HG02943 (cell line): ENCODE measurements at regions not wholly inside any gene's neighbourhood (a gene's known extent, or its start where the extent isn't known, plus 50 kb on each side); places are given as distances from the start of the nearest gene placed in this dataset.
"Not testable (repeated sequence)": the region's sequence is repeated elsewhere in the genome, so short reads cannot be mapped to it uniquely, and the experiment has no call there.

ENCODE experiments used
- ATAC-seq: cut with Tn5 transposase; IDR thresholded peaks from one replicate; pipeline ENCODE4 v1.9.1; 2021; ENCODE audit warnings: mild to moderate bottlenecking, low read depth, moderate library complexity; ENCODE audit not compliant: unreplicated experiment

GRCh38 chr12:25384038-25384892 is 133.5 kb upstream of the KRAS start:
- ATAC-seq: no peak

DNA sequence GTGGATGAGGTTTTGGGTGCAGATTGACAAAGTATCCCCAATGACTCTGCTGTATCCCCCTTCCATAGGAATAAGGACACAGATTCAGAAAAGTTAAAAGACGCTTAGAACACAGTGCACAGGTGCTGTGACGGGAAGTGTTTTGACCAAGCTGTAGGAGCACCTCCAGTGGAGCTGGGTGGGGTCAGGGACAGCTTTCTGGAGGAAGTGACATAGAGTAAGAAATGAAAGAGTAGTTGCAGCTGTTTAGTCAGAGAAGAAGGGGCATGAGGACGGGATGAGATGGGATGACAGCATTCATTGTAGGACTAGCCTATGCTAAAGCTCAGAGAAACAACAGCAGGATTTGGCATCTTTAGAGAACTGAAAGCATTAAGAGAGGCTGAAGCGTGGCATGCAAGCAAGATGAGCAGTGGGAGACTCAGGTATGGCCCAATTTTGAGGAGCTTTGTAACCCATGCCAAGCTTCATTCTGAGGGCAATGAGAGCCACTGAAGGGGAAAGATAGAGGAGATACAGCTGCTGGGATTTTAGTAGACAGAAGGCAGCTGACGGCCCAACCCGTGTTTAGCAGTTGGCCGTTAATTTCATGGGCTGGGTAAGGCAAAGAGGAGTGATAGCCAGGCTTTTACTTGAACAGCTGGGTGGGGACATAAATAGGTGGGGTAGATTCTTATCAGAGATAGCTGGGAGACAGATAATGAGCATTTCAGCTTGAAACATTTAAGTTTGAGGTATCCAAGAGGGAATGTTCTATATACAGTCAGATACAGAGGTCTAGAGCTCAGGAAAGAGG is 131.8 kb upstream of the KRAS start:
- ATAC-seq: no peak

GRCh38 chr12:25377469-25378177 is 126.9 kb upstream of the KRAS start:
- no peak for ATAC-seq

- no peak for ATAC-seq
Observed at GRCh38 chr12:25376985-25377384, 126.3 kb upstream of the KRAS start.

- no peak for ATAC-seq
Observed at GRCh38 chr12:25376407-25376806, 125.7 kb upstream of the KRAS start.

DNA sequence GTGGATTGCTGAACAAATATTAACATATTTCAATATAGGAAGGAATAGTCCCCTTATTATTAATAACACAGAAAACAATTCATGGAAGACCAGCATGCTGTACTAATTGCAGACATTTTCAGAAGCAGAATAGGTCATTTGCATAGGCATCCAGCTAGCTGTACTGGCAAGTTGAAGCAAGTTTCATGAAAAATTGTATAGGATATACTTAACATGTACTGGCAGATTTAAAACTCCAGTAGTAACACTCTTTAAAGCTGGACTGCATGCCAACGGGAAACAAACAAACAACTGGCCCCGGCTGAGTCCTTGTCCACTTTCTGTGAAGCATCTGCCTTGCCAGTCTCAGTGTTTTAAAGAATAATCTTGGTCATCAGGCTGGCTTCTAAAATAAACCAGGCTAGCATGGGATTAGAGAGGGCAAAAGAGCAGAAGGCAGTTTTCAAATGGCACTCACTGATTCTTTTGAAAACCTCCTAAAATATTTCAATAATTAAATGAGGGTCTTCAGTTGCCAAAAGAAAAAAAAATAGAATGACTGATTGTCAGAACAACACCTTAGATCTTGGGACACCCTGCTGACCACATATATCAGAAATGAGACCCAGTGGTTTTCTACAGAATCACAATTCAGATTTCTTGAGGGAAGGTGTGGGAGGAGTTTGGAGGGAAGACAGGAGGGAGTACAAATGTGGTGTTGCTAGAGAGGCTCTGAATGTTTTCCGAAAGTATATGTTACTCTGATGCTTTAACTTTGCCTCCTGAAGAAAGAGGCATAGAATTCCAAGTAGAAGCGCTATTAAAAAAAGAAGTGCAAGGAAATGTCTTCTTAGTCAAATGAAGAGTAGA is 122.5 kb upstream of the KRAS start:
- ATAC-seq: no peak

GRCh38 chr12:25372002-25372401 is 121.3 kb upstream of the KRAS start:
- ATAC-seq: no peak

DNA sequence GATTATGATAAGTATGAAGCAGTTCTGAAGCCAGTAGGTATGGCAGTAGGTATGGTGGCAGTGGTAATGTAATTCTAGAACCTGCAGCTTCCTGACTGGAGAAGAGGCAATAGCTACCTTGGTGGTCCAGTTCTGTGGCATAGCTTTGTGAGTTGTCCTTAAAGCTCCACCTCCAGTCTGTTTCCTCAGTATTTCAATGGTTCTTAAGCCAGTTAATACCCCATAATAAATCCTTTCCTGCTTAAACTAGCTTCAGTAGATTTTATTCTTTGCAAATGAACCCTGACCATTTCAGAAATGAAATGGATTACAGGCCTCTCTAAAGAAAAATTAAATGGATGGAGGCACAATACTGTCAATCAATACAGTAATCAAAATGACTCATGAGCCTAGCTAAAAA is 117.8 kb upstream of the KRAS start:
- no peak for ATAC-seq

DNA sequence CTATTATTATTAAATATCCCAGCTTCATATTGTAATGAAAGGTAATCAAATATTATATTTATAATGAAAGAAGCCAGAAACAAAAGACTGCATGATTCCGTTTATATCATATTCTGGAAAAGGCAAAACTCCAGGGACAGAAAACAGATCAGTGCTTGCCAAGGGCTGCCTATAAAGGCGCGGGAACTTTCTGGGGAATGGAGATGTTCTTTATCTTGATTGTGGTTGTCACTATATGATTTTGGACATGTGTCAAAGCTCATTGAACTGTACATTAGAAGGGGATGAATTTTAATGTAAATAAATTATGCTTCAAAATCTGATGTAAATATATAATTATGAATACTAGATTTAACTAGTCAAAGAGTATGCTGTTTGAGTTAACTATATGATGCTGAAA is 115.4 kb upstream of the KRAS start:
- no peak for ATAC-seq

GRCh38 chr12:25365340-25365730 is 114.6 kb upstream of the KRAS start:
- no peak for ATAC-seq

GRCh38 chr12:25364529-25365339 is 114.0 kb upstream of the KRAS start:
- ATAC-seq: peak; percentile 84

DNA sequence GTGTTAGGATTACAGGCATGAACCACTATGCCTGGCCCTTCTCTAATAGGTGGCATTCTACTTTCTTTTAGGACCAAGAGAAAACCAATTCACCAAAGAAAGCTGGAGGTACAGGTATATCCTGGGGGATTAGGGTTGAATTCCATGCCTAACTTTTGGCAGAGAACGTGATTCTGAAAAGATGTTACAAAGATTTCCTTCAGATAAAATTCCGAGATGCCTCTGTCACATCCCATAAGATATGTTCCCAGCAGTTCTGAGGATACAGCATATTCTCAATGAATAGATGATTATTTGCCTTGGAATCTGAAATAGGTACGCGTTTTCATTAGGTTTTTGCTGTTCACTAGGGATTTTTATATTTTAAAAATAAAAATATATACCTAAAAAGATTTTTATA is 111.9 kb upstream of the KRAS start:
- ATAC-seq: no peak

- ATAC-seq: no peak
Observed at GRCh38 chr12:25361511-25361910, 110.8 kb upstream of the KRAS start.

DNA sequence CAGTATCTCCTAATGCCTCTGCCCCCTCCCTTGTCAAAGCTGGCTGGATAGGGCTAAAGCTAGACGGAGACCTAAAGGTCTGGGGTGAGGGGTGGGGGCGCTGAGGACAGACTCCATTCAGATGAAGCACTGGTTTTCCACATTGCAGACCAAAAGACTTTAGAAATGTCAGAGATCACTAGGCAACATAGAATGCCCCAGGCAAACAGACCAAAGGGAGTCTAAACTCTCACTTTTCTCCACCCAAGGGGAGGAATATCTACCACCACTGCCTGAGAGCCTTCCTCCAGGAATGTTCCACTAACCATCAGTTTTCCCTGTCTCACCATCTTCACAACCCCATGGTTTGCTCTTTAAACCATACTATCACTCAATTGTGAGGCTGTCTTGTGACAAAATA is 106.9 kb upstream of the KRAS start:
- no peak for ATAC-seq

DNA sequence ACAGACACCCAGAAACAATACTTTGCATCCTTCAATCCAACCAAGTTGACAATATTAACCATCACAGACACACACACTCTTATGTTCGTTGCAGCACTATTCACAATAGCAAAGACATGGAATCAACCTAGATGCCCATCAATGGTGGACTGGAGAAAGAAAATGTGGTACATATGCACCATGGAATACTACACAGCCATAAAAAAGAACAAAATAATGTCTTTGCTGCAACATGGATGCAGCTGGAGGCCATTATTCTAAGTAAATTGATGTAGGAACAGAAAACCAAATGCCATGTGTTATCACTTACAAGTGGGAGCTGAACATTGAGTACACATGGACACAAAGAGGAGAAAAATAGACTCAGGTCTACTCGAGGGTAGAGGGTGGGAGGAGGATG is 102.2 kb upstream of the KRAS start:
- ATAC-seq: not testable (repeated sequence)

DNA sequence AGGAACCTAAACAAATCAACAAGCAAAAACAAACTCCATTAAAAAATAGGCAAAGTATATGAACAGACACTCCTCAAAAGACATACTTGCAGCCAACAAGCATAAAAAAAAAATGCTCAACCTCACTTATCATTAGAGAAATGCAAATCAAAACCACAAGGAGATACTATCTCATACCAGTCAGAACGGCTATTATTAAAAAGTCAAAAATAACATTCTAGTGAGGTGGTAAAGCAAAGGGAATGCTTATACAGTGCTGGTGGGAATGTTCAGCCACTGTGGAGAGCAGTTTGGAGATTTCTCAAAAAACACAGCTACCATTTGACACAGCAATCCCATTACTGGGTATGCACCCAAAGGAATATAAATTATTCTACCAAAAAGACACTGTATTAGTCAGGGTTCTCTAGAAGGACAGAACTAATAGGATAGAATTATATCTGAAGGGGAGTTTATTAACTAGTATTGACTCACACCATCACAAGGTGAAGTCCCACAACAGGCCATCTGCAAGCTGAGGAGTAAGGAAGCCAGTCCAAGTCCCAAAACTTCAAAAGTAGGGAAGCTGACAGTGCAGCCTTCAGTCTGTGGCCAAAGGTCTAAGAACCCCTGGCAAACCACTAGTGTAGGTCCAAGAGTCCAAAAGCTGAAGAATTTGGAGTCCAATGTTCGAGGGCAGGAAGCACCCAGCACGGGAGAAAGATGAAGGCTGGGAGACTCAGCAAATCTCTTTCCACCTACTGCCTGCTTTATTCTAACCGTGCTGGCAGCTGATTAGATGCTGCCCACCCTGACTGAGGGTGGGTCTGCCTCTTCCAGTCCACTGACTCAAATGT is 101.6 kb upstream of the KRAS start:
- ATAC-seq: no peak

GRCh38 chr12:25348593-25348895 is 97.8 kb upstream of the KRAS start:
- ATAC-seq: no peak

- no peak for ATAC-seq
Observed at GRCh38 chr12:25347716-25348592, 97.2 kb upstream of the KRAS start.
